ENCODE measurements at regions not wholly inside any gene's neighbourhood (a gene's known extent, or its start where the extent isn't known, plus 50 kb on each side); places are given as distances from the start of the nearest gene placed in this dataset.
"Not testable (repeated sequence)": the region's sequence is repeated elsewhere in the genome, so short reads cannot be mapped to it uniquely, and the experiment has no call there.

GRCh38 chr13:65597839-65598818 lies 1632.0 kb downstream of the PCDH9 start:
- Histone ChIP-seq H3K36me3 (ENCODE audit: control insufficient read depth, insufficient read depth, low read length) (no peaks in the 10 kb centered on the region), H3K9me3 (ENCODE audit: control insufficient read depth, low read length) (no peaks in the 10 kb centered on the region), H3K27ac (ENCODE audit: insufficient read depth, low read length, poor library complexity, severe bottlenecking) (no peak overlapping the region), H3K4me1 (ENCODE audit: control insufficient read depth, insufficient read depth, low read length, poor library complexity, severe bottlenecking) (no peaks in the 10 kb centered on the region), H3K27me3 (replicated peaks; ENCODE audit: control insufficient read depth, insufficient read depth, low read length, poor library complexity, severe bottlenecking) (no peaks in the 10 kb centered on the region), H3K4me3 (ENCODE audit: insufficient read depth, low read depth, low read length, poor library complexity, severe bottlenecking) (no peak overlapping the region)
- no peak for DNase-seq

GRCh38 chr13:65595916-65596315 lies 1634.2 kb downstream of the PCDH9 start:
- Histone ChIP-seq H3K27me3 (replicated peaks; ENCODE audit: control insufficient read depth, insufficient read depth, low read length, poor library complexity, severe bottlenecking) (no peaks in the 10 kb centered on the region), H3K4me3 (ENCODE audit: insufficient read depth, low read depth, low read length, poor library complexity, severe bottlenecking) (no peak overlapping the region), H3K4me1 (ENCODE audit: control insufficient read depth, insufficient read depth, low read length, poor library complexity, severe bottlenecking) (no peaks in the 10 kb centered on the region), H3K36me3 (ENCODE audit: control insufficient read depth, insufficient read depth, low read length) (no peaks in the 10 kb centered on the region), H3K9me3 (ENCODE audit: control insufficient read depth, low read length) (no peaks in the 10 kb centered on the region), H3K27ac (ENCODE audit: insufficient read depth, low read length, poor library complexity, severe bottlenecking) (no peak overlapping the region)
- no peak for DNase-seq

GRCh38 chr13:65594298-65594781 lies 1635.8 kb downstream of the PCDH9 start:
- Histone ChIP-seq H3K4me1 (ENCODE audit: control insufficient read depth, insufficient read depth, low read length, poor library complexity, severe bottlenecking) (no peaks in the 10 kb centered on the region), H3K27ac (ENCODE audit: insufficient read depth, low read length, poor library complexity, severe bottlenecking) (no peak overlapping the region), H3K27me3 (replicated peaks; ENCODE audit: control insufficient read depth, insufficient read depth, low read length, poor library complexity, severe bottlenecking) (no peaks in the 10 kb centered on the region), H3K4me3 (ENCODE audit: insufficient read depth, low read depth, low read length, poor library complexity, severe bottlenecking) (no peak overlapping the region), H3K36me3 (ENCODE audit: control insufficient read depth, insufficient read depth, low read length) (no peaks in the 10 kb centered on the region), H3K9me3 (ENCODE audit: control insufficient read depth, low read length) (no peaks in the 10 kb centered on the region)
- no peak for DNase-seq

GRCh38 chr13:65593298-65593874 lies 1636.8 kb downstream of the PCDH9 start:
- Histone ChIP-seq H3K27ac (ENCODE audit: insufficient read depth, low read length, poor library complexity, severe bottlenecking) (no peak overlapping the region), H3K9me3 (ENCODE audit: control insufficient read depth, low read length) (no peaks in the 10 kb centered on the region), H3K4me3 (ENCODE audit: insufficient read depth, low read depth, low read length, poor library complexity, severe bottlenecking) (no peak overlapping the region), H3K27me3 (replicated peaks; ENCODE audit: control insufficient read depth, insufficient read depth, low read length, poor library complexity, severe bottlenecking) (no peaks in the 10 kb centered on the region), H3K4me1 (ENCODE audit: control insufficient read depth, insufficient read depth, low read length, poor library complexity, severe bottlenecking) (no peaks in the 10 kb centered on the region), H3K36me3 (ENCODE audit: control insufficient read depth, insufficient read depth, low read length) (no peaks in the 10 kb centered on the region)
- DNase-seq = no peak

- H3K4me1 ChIP-seq (ENCODE audit: control insufficient read depth, insufficient read depth, low read length, poor library complexity, severe bottlenecking) = no peaks in the 10 kb centered on the region
- H3K36me3 ChIP-seq (ENCODE audit: control insufficient read depth, insufficient read depth, low read length) = no peaks in the 10 kb centered on the region
- no peak for DNase-seq
- H3K9me3 ChIP-seq (ENCODE audit: control insufficient read depth, low read length) = no peaks in the 10 kb centered on the region
- no peaks in the 10 kb centered on the region for H3K27me3 ChIP-seq (replicated peaks; ENCODE audit: control insufficient read depth, insufficient read depth, low read length, poor library complexity, severe bottlenecking)
- no peak overlapping the region for H3K27ac ChIP-seq (ENCODE audit: insufficient read depth, low read length, poor library complexity, severe bottlenecking)
- H3K4me3 ChIP-seq (ENCODE audit: insufficient read depth, low read depth, low read length, poor library complexity, severe bottlenecking) = no peak overlapping the region
These were observed 1637.4 kb downstream of the PCDH9 start for GRCh38 chr13:65592731-65593130.

GRCh38 chr13:65585346-65585745 lies 1644.8 kb downstream of the PCDH9 start:
- no peak for DNase-seq
- H3K36me3 ChIP-seq (ENCODE audit: control insufficient read depth, insufficient read depth, low read length) = no peaks in the 10 kb centered on the region
- no peaks in the 10 kb centered on the region for H3K9me3 ChIP-seq (ENCODE audit: control insufficient read depth, low read length)

GRCh38 chr13:65584126-65584525 lies 1646.0 kb downstream of the PCDH9 start:
- Histone ChIP-seq H3K4me1 (ENCODE audit: control insufficient read depth, insufficient read depth, low read length, poor library complexity, severe bottlenecking) (no peaks in the 10 kb centered on the region), H3K27ac (ENCODE audit: insufficient read depth, low read length, poor library complexity, severe bottlenecking) (no peak overlapping the region), H3K27me3 (replicated peaks; ENCODE audit: control insufficient read depth, insufficient read depth, low read length, poor library complexity, severe bottlenecking) (no peaks in the 10 kb centered on the region), H3K9me3 (ENCODE audit: control insufficient read depth, low read length) (no peaks in the 10 kb centered on the region), H3K36me3 (ENCODE audit: control insufficient read depth, insufficient read depth, low read length) (no peaks in the 10 kb centered on the region), H3K4me3 (ENCODE audit: insufficient read depth, low read depth, low read length, poor library complexity, severe bottlenecking) (no peak overlapping the region)
- no peak for DNase-seq

More at GRCh38 chr13:65585346-65585745, 1644.8 kb downstream of the PCDH9 start:
- Histone ChIP-seq H3K27ac (ENCODE audit: insufficient read depth, low read length, poor library complexity, severe bottlenecking) (no peak overlapping the region), H3K4me3 (ENCODE audit: insufficient read depth, low read depth, low read length, poor library complexity, severe bottlenecking) (no peak overlapping the region), H3K27me3 (replicated peaks; ENCODE audit: control insufficient read depth, insufficient read depth, low read length, poor library complexity, severe bottlenecking) (no peaks in the 10 kb centered on the region), H3K4me1 (ENCODE audit: control insufficient read depth, insufficient read depth, low read length, poor library complexity, severe bottlenecking) (no peaks in the 10 kb centered on the region)

- Histone ChIP-seq H3K27ac (ENCODE audit: insufficient read depth, low read length, poor library complexity, severe bottlenecking) (no peak overlapping the region), H3K36me3 (ENCODE audit: control insufficient read depth, insufficient read depth, low read length) (no peaks in the 10 kb centered on the region), H3K4me3 (ENCODE audit: insufficient read depth, low read depth, low read length, poor library complexity, severe bottlenecking) (no peak overlapping the region), H3K27me3 (replicated peaks; ENCODE audit: control insufficient read depth, insufficient read depth, low read length, poor library complexity, severe bottlenecking) (no peaks in the 10 kb centered on the region), H3K4me1 (ENCODE audit: control insufficient read depth, insufficient read depth, low read length, poor library complexity, severe bottlenecking) (no peaks in the 10 kb centered on the region), H3K9me3 (ENCODE audit: control insufficient read depth, low read length) (no peaks in the 10 kb centered on the region)
- no peak for DNase-seq
These were observed 1648.0 kb downstream of the PCDH9 start for GRCh38 chr13:65582160-65582559.

GRCh38 chr13:65564561-65564960 lies 1665.6 kb downstream of the PCDH9 start:
- not testable (repeated sequence) for H3K27ac ChIP-seq (ENCODE audit: insufficient read depth, low read length, poor library complexity, severe bottlenecking); H3K4me3 ChIP-seq (ENCODE audit: insufficient read depth, low read depth, low read length, poor library complexity, severe bottlenecking); H3K9me3 ChIP-seq (ENCODE audit: control insufficient read depth, low read length); H3K27me3 ChIP-seq (replicated peaks; ENCODE audit: control insufficient read depth, insufficient read depth, low read length, poor library complexity, severe bottlenecking); H3K36me3 ChIP-seq (ENCODE audit: control insufficient read depth, insufficient read depth, low read length); DNase-seq; H3K4me1 ChIP-seq (ENCODE audit: control insufficient read depth, insufficient read depth, low read length, poor library complexity, severe bottlenecking)

- Histone ChIP-seq H3K27me3 (replicated peaks; ENCODE audit: control insufficient read depth, insufficient read depth, low read length, poor library complexity, severe bottlenecking) (no peaks in the 10 kb centered on the region), H3K4me1 (ENCODE audit: control insufficient read depth, insufficient read depth, low read length, poor library complexity, severe bottlenecking) (no peaks in the 10 kb centered on the region), H3K9me3 (ENCODE audit: control insufficient read depth, low read length) (no peaks in the 10 kb centered on the region), H3K36me3 (ENCODE audit: control insufficient read depth, insufficient read depth, low read length) (no peaks in the 10 kb centered on the region), H3K4me3 (ENCODE audit: insufficient read depth, low read depth, low read length, poor library complexity, severe bottlenecking) (no peak overlapping the region), H3K27ac (ENCODE audit: insufficient read depth, low read length, poor library complexity, severe bottlenecking) (no peak overlapping the region)
- DNase-seq = no peak
These were observed 1667.8 kb downstream of the PCDH9 start for GRCh38 chr13:65562305-65562704.

All from effector memory CD4-positive, alpha-beta T cell (primary cell).